Fibroblast of upper back skin (primary cell): ENCODE measurements at regions not wholly inside any gene's neighbourhood (a gene's known extent, or its start where the extent isn't known, plus 50 kb on each side); places are given as distances from the start of the nearest gene placed in this dataset.

Experiments used
- DNase-seq: peaks from one replicate; pipeline ENCODE4 v3.0.0-alpha.2; 2013

GRCh38 chr1:199298825-199299224 is 660.0 kb downstream of the PTPRC start:
- DNase-seq = peak; percentile 31

- no peak for DNase-seq
Measured at GRCh38 chr1:199301472-199302217, 662.8 kb downstream of the PTPRC start.

GRCh38 chr1:199302554-199302953 is 663.7 kb downstream of the PTPRC start:
- peak; percentile 56 for DNase-seq

- no peak for DNase-seq
Measured at GRCh38 chr1:199303035-199303434, 664.2 kb downstream of the PTPRC start.

GRCh38 chr1:199305053-199305452 is 666.2 kb downstream of the PTPRC start:
- no peak for DNase-seq

GRCh38 chr1:199307496-199308264 is 668.8 kb downstream of the PTPRC start:
- no peak for DNase-seq

- no peak for DNase-seq
Measured at GRCh38 chr1:199308349-199308846, 669.6 kb downstream of the PTPRC start.

- no peak for DNase-seq
Measured at GRCh38 chr1:199310708-199311107, 671.9 kb downstream of the PTPRC start.

GRCh38 chr1:199311478-199312262 is 672.8 kb downstream of the PTPRC start:
- no peak for DNase-seq

GRCh38 chr1:199312626-199313025 is 673.8 kb downstream of the PTPRC start:
- DNase-seq = no peak

GRCh38 chr1:199313444-199313843 is 674.6 kb downstream of the PTPRC start:
- no peak for DNase-seq

GRCh38 chr1:199319341-199319740 is 680.5 kb downstream of the PTPRC start:
- peak; percentile 54 for DNase-seq

- DNase-seq = no peak
Measured at GRCh38 chr1:199322278-199322677, 683.4 kb downstream of the PTPRC start.

GRCh38 chr1:199333180-199333579 is 694.3 kb upstream of the NR5A2 start:
- DNase-seq = no peak

- DNase-seq = no peak
Measured at GRCh38 chr1:199335496-199335895, 692.0 kb upstream of the NR5A2 start.

GRCh38 chr1:199336745-199337640 is 690.5 kb upstream of the NR5A2 start:
- DNase-seq = no peak

- DNase-seq = no peak
Measured at GRCh38 chr1:199338760-199339159, 688.8 kb upstream of the NR5A2 start.

GRCh38 chr1:199352351-199352750 is 675.2 kb upstream of the NR5A2 start:
- no peak for DNase-seq

- DNase-seq = no peak
Measured at GRCh38 chr1:199353906-199354305, 673.6 kb upstream of the NR5A2 start.

- DNase-seq = no peak
Measured at GRCh38 chr1:199356561-199356960, 670.9 kb upstream of the NR5A2 start.

- no peak for DNase-seq
Measured at GRCh38 chr1:199357599-199357998, 669.9 kb upstream of the NR5A2 start.

- no peak for DNase-seq
Measured at GRCh38 chr1:199362996-199363395, 664.5 kb upstream of the NR5A2 start.
